HUES64 (cell line): ENCODE measurements at regions not wholly inside any gene's neighbourhood (a gene's known extent, or its start where the extent isn't known, plus 50 kb on each side); places are given as distances from the start of the nearest gene placed in this dataset.
"Not testable (repeated sequence)": the region's sequence is repeated elsewhere in the genome, so short reads cannot be mapped to it uniquely, and the experiment has no call there.

Experiments used
- H3K27ac ChIP-seq: 2 replicates; pipeline ENCODE4 v1.7.0; 2013; ENCODE audit warnings: low read depth, low read length, inconsistent platforms
- H3K27me3 ChIP-seq: 2 replicates; pipeline ENCODE4 v1.6.1; 2013; ENCODE audit warnings: mild to moderate bottlenecking, low read length; ENCODE audit not compliant: insufficient read depth
- H3K36me3 ChIP-seq: 2 replicates; pipeline ENCODE4 v1.6.1; 2013; ENCODE audit warnings: mild to moderate bottlenecking, low read length; ENCODE audit not compliant: insufficient read depth
- H3K4me1 ChIP-seq: 2 replicates; pipeline ENCODE4 v1.6.1; 2013; ENCODE audit warnings: mild to moderate bottlenecking, low read length, moderate library complexity; ENCODE audit not compliant: insufficient read depth
- H3K4me3 ChIP-seq: 2 replicates; pipeline ENCODE4 v1.5.1; 2013; ENCODE audit warnings: mild to moderate bottlenecking, low read length, moderate library complexity
- H3K9ac ChIP-seq: 2 replicates; pipeline ENCODE4 v1.6.1; 2013; ENCODE audit warnings: mild to moderate bottlenecking, low read depth, low read length
- H3K9me3 ChIP-seq: 2 replicates; pipeline ENCODE4 v1.6.1; 2013; ENCODE audit warnings: low read depth, low read length; ENCODE audit not compliant: insufficient read depth
- WGBS: fragments of 150-250, 120-280 bp; methylation state at CpG from one replicate; pipeline ENCODE4 v1.1.7; 2013; ENCODE audit warnings: missing lambda C conversion rate; 5-methylcytosine and 5-hydroxymethylcytosine counted together

- Histone ChIP-seq H3K9ac (no peak overlapping the region), H3K9me3 (no peaks in the 10 kb centered on the region), H3K4me1 (no peaks in the 10 kb centered on the region), H3K36me3 (no peaks in the 10 kb centered on the region), H3K27ac (no peak overlapping the region), H3K27me3 (no peaks in the 10 kb centered on the region), H3K4me3 (no peak overlapping the region)
- 98% methylated on average over 2 of the region's 2 CpGs for WGBS
Observed at GRCh38 chr6:97977084-97977483, 694.1 kb upstream of the MMS22L start.

- H3K4me1 ChIP-seq = no peaks in the 10 kb centered on the region
- H3K36me3 ChIP-seq = no peaks in the 10 kb centered on the region
- H3K4me3 ChIP-seq = no peak overlapping the region
- no peaks in the 10 kb centered on the region for H3K27me3 ChIP-seq
- no peaks in the 10 kb centered on the region for H3K9me3 ChIP-seq
- 95% methylated on average over 15 of the region's 15 CpGs for WGBS
- H3K27ac ChIP-seq = no peak overlapping the region
- H3K9ac ChIP-seq = no peak overlapping the region
Observed at GRCh38 chr6:97978855-97979271, 695.8 kb upstream of the MMS22L start.

GRCh38 chr6:97979285-97979684 is 696.3 kb upstream of the MMS22L start:
- H3K4me1 ChIP-seq, H3K9me3 ChIP-seq, H3K27ac ChIP-seq, H3K9ac ChIP-seq, H3K4me3 ChIP-seq, H3K36me3 ChIP-seq, H3K27me3 ChIP-seq: not testable (repeated sequence)
- WGBS = 97% methylated on average over 16 of the region's 16 CpGs

GRCh38 chr6:97989451-97989850 is 706.4 kb upstream of the MMS22L start:
- Histone ChIP-seq H3K4me3 (no peak overlapping the region), H3K9ac (no peak overlapping the region), H3K4me1 (no peaks in the 10 kb centered on the region), H3K27me3 (no peaks in the 10 kb centered on the region), H3K36me3 (no peaks in the 10 kb centered on the region), H3K27ac (no peak overlapping the region), H3K9me3 (no peaks in the 10 kb centered on the region)
- 87% methylated on average over 1 of the region's 1 CpG for WGBS

GRCh38 chr6:97995158-97995557 is 712.1 kb upstream of the MMS22L start:
- H3K9me3 ChIP-seq = no peaks in the 10 kb centered on the region
- no peaks in the 10 kb centered on the region for H3K36me3 ChIP-seq
- no peaks in the 10 kb centered on the region for H3K4me1 ChIP-seq
- H3K27me3 ChIP-seq = no peaks in the 10 kb centered on the region
- H3K9ac ChIP-seq = no peak overlapping the region
- H3K4me3 ChIP-seq = no peak overlapping the region
- no peak overlapping the region for H3K27ac ChIP-seq

GRCh38 chr6:98002678-98003077 is 719.7 kb upstream of the MMS22L start:
- Histone ChIP-seq H3K9me3 (no peaks in the 10 kb centered on the region), H3K4me1 (no peaks in the 10 kb centered on the region), H3K36me3 (no peaks in the 10 kb centered on the region), H3K27me3 (no peaks in the 10 kb centered on the region), H3K4me3 (no peak overlapping the region), H3K9ac (no peak overlapping the region), H3K27ac (no peak overlapping the region)
- WGBS = no CpG with 5 or more reads among the region's 1 CpG

- Histone ChIP-seq H3K4me3 (no peak overlapping the region), H3K9me3 (no peaks in the 10 kb centered on the region), H3K4me1 (peaks cover 17% of the 10 kb centered on the region), H3K9ac (no peak overlapping the region), H3K27me3 (no peaks in the 10 kb centered on the region), H3K36me3 (no peaks in the 10 kb centered on the region), H3K27ac (no peak overlapping the region)
- 85% methylated on average over 6 of the region's 6 CpGs for WGBS
Observed at GRCh38 chr6:98014442-98015201, 731.6 kb upstream of the MMS22L start.

GRCh38 chr6:98016565-98016964 is 733.5 kb upstream of the MMS22L start:
- 96% methylated on average over 4 of the region's 4 CpGs for WGBS
- no peak overlapping the region for H3K9ac ChIP-seq

GRCh38 chr6:98020222-98020621 is 737.2 kb upstream of the MMS22L start:
- no peaks in the 10 kb centered on the region for H3K36me3 ChIP-seq
- H3K9me3 ChIP-seq = no peaks in the 10 kb centered on the region
- H3K27me3 ChIP-seq = no peaks in the 10 kb centered on the region
- no peak overlapping the region for H3K4me3 ChIP-seq
- 63% methylated on average over 2 of the region's 2 CpGs for WGBS
- no peak overlapping the region for H3K27ac ChIP-seq
- H3K4me1 ChIP-seq = peaks cover 12% of the 10 kb centered on the region
- no peak overlapping the region for H3K9ac ChIP-seq

More at GRCh38 chr6:98016565-98016964, 733.5 kb upstream of the MMS22L start:
- H3K4me1 ChIP-seq = peaks cover 24% of the 10 kb centered on the region
- no peak overlapping the region for H3K27ac ChIP-seq
- H3K4me3 ChIP-seq = no peak overlapping the region
- no peaks in the 10 kb centered on the region for H3K27me3 ChIP-seq
- no peaks in the 10 kb centered on the region for H3K9me3 ChIP-seq
- no peaks in the 10 kb centered on the region for H3K36me3 ChIP-seq

- Histone ChIP-seq H3K27ac (no peak overlapping the region), H3K4me1 (peaks cover 7% of the 10 kb centered on the region; the same call in 1 of the 2 replicates), H3K9me3 (no peaks in the 10 kb centered on the region), H3K9ac (no peak overlapping the region), H3K36me3 (no peaks in the 10 kb centered on the region), H3K4me3 (no peak overlapping the region), H3K27me3 (no peaks in the 10 kb centered on the region)
- WGBS = 76% methylated on average over 2 of the region's 2 CpGs
Observed at GRCh38 chr6:98024359-98024758, 741.3 kb upstream of the MMS22L start.

GRCh38 chr6:98027898-98028297 is 744.9 kb upstream of the MMS22L start:
- Histone ChIP-seq H3K9me3 (no peaks in the 10 kb centered on the region), H3K9ac (no peak overlapping the region), H3K36me3 (no peaks in the 10 kb centered on the region), H3K27me3 (no peaks in the 10 kb centered on the region), H3K27ac (no peak overlapping the region), H3K4me3 (no peak overlapping the region), H3K4me1 (no peaks in the 10 kb centered on the region)
- 95% methylated on average over 2 of the region's 2 CpGs for WGBS

GRCh38 chr6:98033617-98034016 is 750.6 kb upstream of the MMS22L start:
- 100% methylated on average over 3 of the region's 3 CpGs for WGBS
- peaks cover 33% of the 10 kb centered on the region for H3K4me1 ChIP-seq
- no peak overlapping the region for H3K4me3 ChIP-seq
- H3K9me3 ChIP-seq = no peaks in the 10 kb centered on the region
- H3K9ac ChIP-seq = no peak overlapping the region
- no peaks in the 10 kb centered on the region for H3K27me3 ChIP-seq
- H3K36me3 ChIP-seq = no peaks in the 10 kb centered on the region
- H3K27ac ChIP-seq = no peak overlapping the region
